GM12891 (cell line): ENCODE measurements at regions not wholly inside any gene's neighbourhood (a gene's known extent, or its start where the extent isn't known, plus 50 kb on each side); places are given as distances from the start of the nearest gene placed in this dataset.

ENCODE experiments used
- PAX5 ChIP-seq: IDR thresholded peaks from 2 replicates; pipeline ENCODE4 v1.6.1; 2011; ENCODE audit warnings: low read length, moderate library complexity, mild to moderate bottlenecking; ENCODE audit not compliant: insufficient read depth, severe bottlenecking
- POLR2A ChIP-seq: IDR thresholded peaks from 2 replicates; pipeline ENCODE4 v1.6.1; 2011; ENCODE audit warnings: low read depth, low read length, control low read depth
- POLR2AphosphoS5 ChIP-seq: IDR thresholded peaks from 2 replicates; pipeline ENCODE4 v1.6.1; 2011; ENCODE audit warnings: low read depth, low read length, control low read depth
- SPI1 ChIP-seq: IDR thresholded peaks from 2 replicates; pipeline ENCODE4 v1.6.1; 2011; ENCODE audit warnings: low read depth, low read length, control low read depth
- TAF1 ChIP-seq: IDR thresholded peaks from 2 replicates; pipeline ENCODE4 v1.6.1; 2011; ENCODE audit warnings: low read depth, low read length, control low read depth

- no peak for TF ChIP-seq TAF1
- TF ChIP-seq PAX5, result no peak
- no peak for TF ChIP-seq POLR2A
- no peak for TF ChIP-seq POLR2AphosphoS5
- TF ChIP-seq SPI1, result no peak
Observed at GRCh38 chr14:43285575-43285974, 1221.5 kb downstream of the FSCB start.
